MM.1S (cell line): ENCODE measurements at regions not wholly inside any gene's neighbourhood (a gene's known extent, or its start where the extent isn't known, plus 50 kb on each side); places are given as distances from the start of the nearest gene placed in this dataset.

Source experiments
- CTCF ChIP-seq: fragments of 300-600 bp; sonication (generic); IDR thresholded peaks from 2 replicates; pipeline ENCODE4 v1.5.1; 2016; ENCODE audit warnings: antibody characterized with exemption, low read length, mixed read lengths
- EZH2 ChIP-seq: fragments of 300-600 bp; sonication (generic); optimal IDR thresholded peaks from 2 replicates; pipeline ENCODE3; 2017; ENCODE audit warnings: low read depth, mild to moderate bottlenecking, antibody characterized with exemption, low read length, mixed read lengths

GRCh38 chr21:27070861-27071670 lies 104.2 kb upstream of the ADAMTS5 start:
- no peak for TF ChIP-seq CTCF
- no peak for TF ChIP-seq EZH2
